ENCODE measurements at regions not wholly inside any gene's neighbourhood (a gene's known extent, or its start where the extent isn't known, plus 50 kb on each side); places are given as distances from the start of the nearest gene placed in this dataset.

DNA sequence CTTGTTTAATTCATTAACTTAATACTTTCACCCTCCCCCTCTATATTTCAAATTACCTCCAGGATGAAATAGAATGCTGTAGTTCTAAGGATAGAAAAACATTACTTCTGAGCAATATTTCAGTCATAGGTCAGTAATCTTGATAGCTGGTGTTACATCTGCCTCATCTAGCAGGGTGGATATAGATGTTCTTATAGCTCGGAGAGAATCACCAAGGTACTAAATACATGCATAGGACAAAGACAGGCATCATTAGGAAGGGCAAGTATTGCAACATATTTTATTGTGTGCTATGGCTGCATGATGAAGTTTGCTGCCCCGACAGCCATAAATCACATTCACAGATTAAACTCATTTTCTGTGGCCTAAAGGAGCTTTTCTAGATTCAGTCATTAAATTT lies 601.0 kb downstream of the FGF9 start:
- peaks cover 30% of the 10 kb centered on the region for H3K27me3 ChIP-seq (ENCODE audit: insufficient read depth, low read depth)
- H4K20me1 ChIP-seq (ENCODE audit: insufficient read depth), result no peaks in the 10 kb centered on the region
- POLR2A ChIA-PET (ENCODE audit: unreplicated experiment), result no interaction called here
- no peaks in the 10 kb centered on the region for H3K36me3 ChIP-seq (ENCODE audit: low read depth)
- H3F3A ChIP-seq (ENCODE audit: insufficient read depth, low read depth), result no peaks in the 10 kb centered on the region
- intact Hi-C loops (cut with micrococcal nuclease; ENCODE audit: unreplicated experiment), result no loop called here
- CTCF ChIA-PET, result interaction anchor here (0.6 kb wide), 1 partner anchor 18 kb away, joined by 5 read pairs; no protein-coding TSS in a partner anchor
- no peak for TF ChIP-seq EZH2 (IDR thresholded peaks at IDR 0.05; ENCODE audit: low read depth)
- TF ChIP-seq, protein P1, sequence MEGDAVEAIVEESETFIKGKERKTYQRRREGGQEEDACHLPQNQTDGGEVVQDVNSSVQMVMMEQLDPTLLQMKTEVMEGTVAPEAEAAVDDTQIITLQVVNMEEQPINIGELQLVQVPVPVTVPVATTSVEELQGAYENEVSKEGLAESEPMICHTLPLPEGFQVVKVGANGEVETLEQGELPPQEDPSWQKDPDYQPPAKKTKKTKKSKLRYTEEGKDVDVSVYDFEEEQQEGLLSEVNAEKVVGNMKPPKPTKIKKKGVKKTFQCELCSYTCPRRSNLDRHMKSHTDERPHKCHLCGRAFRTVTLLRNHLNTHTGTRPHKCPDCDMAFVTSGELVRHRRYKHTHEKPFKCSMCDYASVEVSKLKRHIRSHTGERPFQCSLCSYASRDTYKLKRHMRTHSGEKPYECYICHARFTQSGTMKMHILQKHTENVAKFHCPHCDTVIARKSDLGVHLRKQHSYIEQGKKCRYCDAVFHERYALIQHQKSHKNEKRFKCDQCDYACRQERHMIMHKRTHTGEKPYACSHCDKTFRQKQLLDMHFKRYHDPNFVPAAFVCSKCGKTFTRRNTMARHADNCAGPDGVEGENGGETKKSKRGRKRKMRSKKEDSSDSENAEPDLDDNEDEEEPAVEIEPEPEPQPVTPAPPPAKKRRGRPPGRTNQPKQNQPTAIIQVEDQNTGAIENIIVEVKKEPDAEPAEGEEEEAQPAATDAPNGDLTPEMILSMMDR (conservative IDR thresholded peaks at IDR 0.05), result no peak
- H3K79me2 ChIP-seq (ENCODE audit: low read depth), result no peaks in the 10 kb centered on the region
- BruUV-seq (replicated peaks), result no TSS peak
- H3K4me2 ChIP-seq, result no peak overlapping the region
- H2AFZ ChIP-seq, result no peak overlapping the region
- H3K9me3 ChIP-seq (ENCODE audit: insufficient read depth, low read depth), result no peaks in the 10 kb centered on the region
- no peaks in the 10 kb centered on the region for H3K4me1 ChIP-seq (replicated peaks; ENCODE audit: insufficient read depth)
- H3K4me3 ChIP-seq, result no peak overlapping the region
- DNase-seq, result no peak
- H3K9me2 ChIP-seq (ENCODE audit: insufficient read depth), result no peaks in the 10 kb centered on the region
- no peak overlapping the region for H3K27ac ChIP-seq

DNA sequence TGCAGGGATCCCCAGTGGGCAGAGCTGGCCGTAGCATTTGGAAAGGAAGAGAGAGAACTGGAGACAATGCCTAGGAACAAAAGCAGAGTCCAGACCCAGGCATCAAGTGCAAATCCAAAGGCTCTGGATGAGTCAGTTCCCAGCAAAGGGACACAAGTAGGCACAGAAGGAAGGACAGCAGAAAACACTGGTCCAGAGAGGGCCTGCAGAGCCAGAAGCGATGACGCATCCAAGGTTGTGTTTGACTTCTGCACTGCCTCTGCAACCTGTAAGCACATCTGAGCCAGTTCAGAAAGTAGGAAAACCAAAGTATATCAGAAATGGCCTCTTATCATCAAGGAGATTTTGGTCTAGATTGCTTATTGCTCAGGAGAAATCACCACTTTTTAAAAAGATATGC lies 604.5 kb downstream of the FGF9 start:
- H3K9me3 ChIP-seq (ENCODE audit: insufficient read depth, low read depth), result no peaks in the 10 kb centered on the region
- CTCF ChIA-PET, result no interaction called here
- peaks cover 16% of the 10 kb centered on the region; the same call in 1 of the 2 replicates for H3K27me3 ChIP-seq (ENCODE audit: insufficient read depth, low read depth)
- POLR2A ChIA-PET (ENCODE audit: unreplicated experiment), result no interaction called here
- H3K27ac ChIP-seq, result no peak overlapping the region
- no peaks in the 10 kb centered on the region for H3K36me3 ChIP-seq (ENCODE audit: low read depth)
- no peaks in the 10 kb centered on the region for H4K20me1 ChIP-seq (ENCODE audit: insufficient read depth)
- H3K4me3 ChIP-seq, result no peak overlapping the region
- no peaks in the 10 kb centered on the region for H3K4me1 ChIP-seq (replicated peaks; ENCODE audit: insufficient read depth)
- no peaks in the 10 kb centered on the region for H3F3A ChIP-seq (ENCODE audit: insufficient read depth, low read depth)
- intact Hi-C loops (cut with micrococcal nuclease; ENCODE audit: unreplicated experiment), result no loop called here
- no peaks in the 10 kb centered on the region for H3K79me2 ChIP-seq (ENCODE audit: low read depth)
- H3K4me2 ChIP-seq, result no peak overlapping the region
- no TSS peak for BruUV-seq (replicated peaks)
- no peak for TF ChIP-seq EZH2 (IDR thresholded peaks at IDR 0.05; ENCODE audit: low read depth)
- TF ChIP-seq, protein P1 (conservative IDR thresholded peaks at IDR 0.05), result no peak
- no peak for DNase-seq
- H2AFZ ChIP-seq, result no peak overlapping the region
- no peaks in the 10 kb centered on the region for H3K9me2 ChIP-seq (ENCODE audit: insufficient read depth)

DNA sequence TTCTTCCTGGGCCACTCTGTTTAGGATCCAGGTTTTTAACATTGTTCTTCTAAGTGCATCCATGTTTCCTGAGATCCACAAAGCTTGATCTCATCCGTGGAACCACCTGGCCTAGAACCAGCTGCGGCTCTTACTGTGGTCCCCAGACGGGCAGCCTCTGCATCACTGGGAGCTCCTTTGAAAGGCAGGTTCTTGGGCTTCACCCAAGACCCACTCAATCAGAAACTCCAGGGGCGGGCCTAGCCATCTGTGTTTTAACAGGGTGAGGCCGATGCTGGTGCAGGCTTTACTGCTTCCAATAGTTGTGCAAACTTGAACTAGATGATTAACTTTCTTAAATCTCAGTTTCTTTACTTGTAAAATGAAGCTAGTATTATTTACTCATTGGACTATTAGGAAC lies 605.7 kb downstream of the FGF9 start:
- ChIA-PET POLR2A (ENCODE audit: unreplicated experiment) (no interaction called here), CTCF (no interaction called here)
- Histone ChIP-seq H3K36me3 (ENCODE audit: low read depth) (no peaks in the 10 kb centered on the region), H3K4me2 (no peak overlapping the region), H3F3A (ENCODE audit: insufficient read depth, low read depth) (no peaks in the 10 kb centered on the region), H3K27me3 (ENCODE audit: insufficient read depth, low read depth) (peaks cover 15% of the 10 kb centered on the region; the same call in 1 of the 2 replicates), H3K9me2 (ENCODE audit: insufficient read depth) (no peaks in the 10 kb centered on the region), H3K79me2 (ENCODE audit: low read depth) (no peaks in the 10 kb centered on the region), H3K4me1 (replicated peaks; ENCODE audit: insufficient read depth) (no peaks in the 10 kb centered on the region), H4K20me1 (ENCODE audit: insufficient read depth) (no peaks in the 10 kb centered on the region), H3K27ac (no peak overlapping the region), H3K9me3 (ENCODE audit: insufficient read depth, low read depth) (no peaks in the 10 kb centered on the region), H2AFZ (no peak overlapping the region), H3K4me3 (no peak overlapping the region)
- intact Hi-C loops (cut with micrococcal nuclease; ENCODE audit: unreplicated experiment), result no loop called here
- BruUV-seq (replicated peaks), result no TSS peak
- DNase-seq, result no peak
- TF ChIP-seq, protein P1 (conservative IDR thresholded peaks at IDR 0.05), result no peak
- TF ChIP-seq EZH2 (IDR thresholded peaks at IDR 0.05; ENCODE audit: low read depth), result no peak
